Activated CD4-positive, alpha-beta T cell treated with anti-CD3 and anti-CD28 coated beads, Interleukin-2, amount 10 ng/mL, durations not matched to agents 7 days and 5 days (primary cell): ENCODE measurements at regions not wholly inside any gene's neighbourhood (a gene's known extent, or its start where the extent isn't known, plus 50 kb on each side); places are given as distances from the start of the nearest gene placed in this dataset.

Experiments used
- CTCF ChIA-PET: fragments of 350-600 bp; sonication (Branson Sonifier 250); formaldehyde crosslinking; loops from one replicate; lab custom pipeline; 2021; ENCODE audit warnings: antibody characterized with exemption; lab: Charles Lee
- POLR2A ChIA-PET: fragments of 350-600 bp; sonication (Branson Sonifier 250); formaldehyde crosslinking; loops from one replicate; lab custom pipeline; 2021; ENCODE audit warnings: antibody characterized with exemption; lab: Charles Lee
- DNase-seq: peaks from one replicate; pipeline ENCODE4 v3.0.0-alpha.2; 2020
- H3K27ac Mint-ChIP-seq: one replicate; pipeline ENCODE4 v1.8.0; 2021; ENCODE audit warnings: mild to moderate bottlenecking, moderate library complexity, mixed read lengths
- H3K27me3 Mint-ChIP-seq: one replicate; pipeline ENCODE4 v1.8.0; 2021; ENCODE audit warnings: mixed read lengths
- H3K36me3 Mint-ChIP-seq: one replicate; pipeline ENCODE4 v1.8.0; 2021; ENCODE audit warnings: low read depth, mixed read lengths
- H3K4me1 Mint-ChIP-seq: one replicate; pipeline ENCODE4 v1.8.0; 2021; ENCODE audit warnings: mixed read lengths
- H3K4me3 Mint-ChIP-seq: one replicate; pipeline ENCODE4 v1.8.0; 2021; ENCODE audit warnings: mild to moderate bottlenecking, moderate library complexity, mixed read lengths
- H3K9me3 Mint-ChIP-seq: one replicate; pipeline ENCODE4 v1.8.0; 2021; ENCODE audit warnings: mixed read lengths

- no peaks in the 10 kb centered on the region for H3K36me3 Mint-ChIP-seq
- CTCF ChIA-PET: no interaction called here
- H3K4me1 Mint-ChIP-seq: peaks cover 17% of the 10 kb centered on the region
- DNase-seq: no peak
- peaks cover 5% of the 10 kb centered on the region for H3K9me3 Mint-ChIP-seq
- POLR2A ChIA-PET: no interaction called here
- H3K27ac Mint-ChIP-seq: no peak overlapping the region
- H3K27me3 Mint-ChIP-seq: peaks cover 28% of the 10 kb centered on the region
- H3K4me3 Mint-ChIP-seq: no peak overlapping the region
These were observed 78.1 kb upstream of the CCND1 start for GRCh38 chr11:69562816-69563215.

GRCh38 chr11:69563306-69563705 is 77.7 kb upstream of the CCND1 start:
- POLR2A ChIA-PET: no interaction called here
- Mint-ChIP-seq H3K36me3 (no peaks in the 10 kb centered on the region), H3K4me1 (peaks cover 13% of the 10 kb centered on the region), H3K27ac (no peak overlapping the region), H3K4me3 (no peak overlapping the region), H3K9me3 (peaks cover 5% of the 10 kb centered on the region), H3K27me3 (peaks cover 28% of the 10 kb centered on the region)
- CTCF ChIA-PET: no interaction called here
- no peak for DNase-seq

- no peak for DNase-seq
- POLR2A ChIA-PET: no interaction called here
- Mint-ChIP-seq H3K27ac (no peak overlapping the region), H3K4me3 (no peak overlapping the region), H3K36me3 (no peaks in the 10 kb centered on the region), H3K9me3 (peaks cover 5% of the 10 kb centered on the region), H3K4me1 (peaks cover 4% of the 10 kb centered on the region), H3K27me3 (peaks cover 24% of the 10 kb centered on the region)
- CTCF ChIA-PET: no interaction called here
These were observed 76.8 kb upstream of the CCND1 start for GRCh38 chr11:69563946-69564775.

- no peak for DNase-seq
- Mint-ChIP-seq H3K27ac (no peak overlapping the region), H3K36me3 (no peaks in the 10 kb centered on the region), H3K9me3 (peaks cover 5% of the 10 kb centered on the region), H3K4me1 (no peaks in the 10 kb centered on the region), H3K4me3 (no peak overlapping the region), H3K27me3 (peaks cover 8% of the 10 kb centered on the region)
- ChIA-PET CTCF (no interaction called here), POLR2A (no interaction called here)
These were observed 75.0 kb upstream of the CCND1 start for GRCh38 chr11:69566001-69566400.

- DNase-seq: no peak
- Mint-ChIP-seq H3K27me3 (peaks cover 2% of the 10 kb centered on the region), H3K9me3 (no peaks in the 10 kb centered on the region), H3K4me1 (no peaks in the 10 kb centered on the region), H3K4me3 (no peak overlapping the region), H3K36me3 (no peaks in the 10 kb centered on the region), H3K27ac (no peak overlapping the region)
- ChIA-PET CTCF (no interaction called here), POLR2A (no interaction called here)
These were observed 72.8 kb upstream of the CCND1 start for GRCh38 chr11:69567951-69568808.

- ChIA-PET CTCF (no interaction called here), POLR2A (no interaction called here)
- no peak overlapping the region for H3K4me3 Mint-ChIP-seq
- no peaks in the 10 kb centered on the region for H3K36me3 Mint-ChIP-seq
- H3K27me3 Mint-ChIP-seq: peaks cover 2% of the 10 kb centered on the region
- H3K4me1 Mint-ChIP-seq: no peaks in the 10 kb centered on the region
- no peak for DNase-seq
- H3K27ac Mint-ChIP-seq: no peak overlapping the region
- H3K9me3 Mint-ChIP-seq: no peaks in the 10 kb centered on the region
These were observed 72.2 kb upstream of the CCND1 start for GRCh38 chr11:69568809-69569097.

- H3K9me3 Mint-ChIP-seq: no peaks in the 10 kb centered on the region
These were observed 71.4 kb upstream of the CCND1 start for GRCh38 chr11:69569306-69570200.

GRCh38 chr11:69572233-69572860 is 68.6 kb upstream of the CCND1 start:
- H3K9me3 Mint-ChIP-seq: no peaks in the 10 kb centered on the region
- ChIA-PET CTCF (no interaction called here), POLR2A (no interaction called here)
- DNase-seq: no peak
- no peaks in the 10 kb centered on the region for H3K36me3 Mint-ChIP-seq
- peaks cover 14% of the 10 kb centered on the region for H3K27me3 Mint-ChIP-seq
- H3K4me3 Mint-ChIP-seq: no peak overlapping the region
- H3K4me1 Mint-ChIP-seq: no peaks in the 10 kb centered on the region
- H3K27ac Mint-ChIP-seq: no peak overlapping the region

More at GRCh38 chr11:69569306-69570200, 71.4 kb upstream of the CCND1 start:
- H3K36me3 Mint-ChIP-seq: no peaks in the 10 kb centered on the region
- ChIA-PET CTCF (no interaction called here), POLR2A (no interaction called here)
- peaks cover 2% of the 10 kb centered on the region for H3K27me3 Mint-ChIP-seq
- no peak for DNase-seq
- H3K27ac Mint-ChIP-seq: no peak overlapping the region
- no peaks in the 10 kb centered on the region for H3K4me1 Mint-ChIP-seq
- no peak overlapping the region for H3K4me3 Mint-ChIP-seq

GRCh38 chr11:69572861-69573260 is 68.1 kb upstream of the CCND1 start:
- no peak overlapping the region for H3K4me3 Mint-ChIP-seq
- no peaks in the 10 kb centered on the region for H3K9me3 Mint-ChIP-seq
- CTCF ChIA-PET: no interaction called here
- no peaks in the 10 kb centered on the region for H3K4me1 Mint-ChIP-seq
- POLR2A ChIA-PET: no interaction called here
- DNase-seq: no peak
- H3K36me3 Mint-ChIP-seq: no peaks in the 10 kb centered on the region
- H3K27me3 Mint-ChIP-seq: peaks cover 17% of the 10 kb centered on the region
- H3K27ac Mint-ChIP-seq: no peak overlapping the region

- Mint-ChIP-seq H3K4me1 (no peaks in the 10 kb centered on the region), H3K9me3 (no peaks in the 10 kb centered on the region), H3K27ac (no peak overlapping the region), H3K27me3 (peaks cover 17% of the 10 kb centered on the region), H3K36me3 (no peaks in the 10 kb centered on the region), H3K4me3 (no peak overlapping the region)
- POLR2A ChIA-PET: no interaction called here
- DNase-seq: no peak
- CTCF ChIA-PET: no interaction called here
These were observed 67.0 kb upstream of the CCND1 start for GRCh38 chr11:69573761-69574607.

- DNase-seq: no peak
- no peaks in the 10 kb centered on the region for H3K36me3 Mint-ChIP-seq
- H3K9me3 Mint-ChIP-seq: no peaks in the 10 kb centered on the region
- ChIA-PET CTCF (no interaction called here), POLR2A (no interaction called here)
- no peak overlapping the region for H3K4me3 Mint-ChIP-seq
- peaks cover 17% of the 10 kb centered on the region for H3K27me3 Mint-ChIP-seq
- no peak overlapping the region for H3K27ac Mint-ChIP-seq
- H3K4me1 Mint-ChIP-seq: no peaks in the 10 kb centered on the region
These were observed 66.2 kb upstream of the CCND1 start for GRCh38 chr11:69574608-69575255.
